Uterus (tissue), 2 donors: ENCODE measurements at regions not wholly inside any gene's neighbourhood (a gene's known extent, or its start where the extent isn't known, plus 50 kb on each side); places are given as distances from the start of the nearest gene placed in this dataset.

Experiments used
- CTCF ChIP-seq, 4 experiments: fragments of 200-600 bp in 2 of 4; fragments of 450-650 bp in 2 of 4; sonication (generic) in 2 of 4; IDR thresholded peaks; one replicate each; pipeline ENCODE4 v1.5.1; 2016 to 2019; ENCODE audit warnings: antibody characterized with exemption in 4 of 4, mild to moderate bottlenecking in 2 of 4, moderate library complexity in 1 of 4
- POLR2A ChIP-seq, 2 donors: fragments of 450-650 bp; IDR thresholded peaks; one replicate each; pipeline ENCODE4 v1.6.1; 2016; ENCODE audit warnings: antibody characterized with exemption in 2 of 2, mild to moderate bottlenecking in 1 of 2, moderate library complexity in 1 of 2

DNA sequence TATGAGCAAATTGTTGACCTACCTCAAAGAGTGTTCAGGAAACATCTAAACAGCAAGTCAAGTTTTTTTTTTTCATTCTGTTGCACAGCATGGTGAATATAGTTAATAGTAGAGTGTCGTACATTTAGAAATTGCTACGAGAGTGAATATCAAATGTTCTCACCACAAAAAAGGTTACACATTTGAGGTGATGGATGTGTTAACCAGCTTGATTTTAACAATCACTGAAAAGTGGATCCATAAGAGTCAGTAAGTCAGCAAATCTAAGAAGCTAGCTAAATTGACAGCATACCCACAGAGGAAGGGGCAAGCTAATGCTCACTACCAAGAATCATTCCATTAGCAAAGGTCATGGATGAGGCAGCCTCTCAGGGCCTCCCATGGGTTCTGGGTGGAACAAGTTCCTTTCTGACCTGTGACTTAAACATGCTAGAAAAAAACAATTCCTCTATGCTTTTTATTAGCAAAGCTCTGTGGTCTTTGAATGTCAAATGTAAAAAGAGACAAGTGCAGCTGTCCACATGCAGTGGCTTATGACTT is 235.4 kb upstream of the CCDC179 start:
- TF ChIP-seq CTCF (IDR thresholded peaks at IDR 0.05) (no peak), POLR2A (IDR thresholded peaks at IDR 0.05) (no peak)
